ENCODE measurements at regions not wholly inside any gene's neighbourhood (a gene's known extent, or its start where the extent isn't known, plus 50 kb on each side); places are given as distances from the start of the nearest gene placed in this dataset.

DNA sequence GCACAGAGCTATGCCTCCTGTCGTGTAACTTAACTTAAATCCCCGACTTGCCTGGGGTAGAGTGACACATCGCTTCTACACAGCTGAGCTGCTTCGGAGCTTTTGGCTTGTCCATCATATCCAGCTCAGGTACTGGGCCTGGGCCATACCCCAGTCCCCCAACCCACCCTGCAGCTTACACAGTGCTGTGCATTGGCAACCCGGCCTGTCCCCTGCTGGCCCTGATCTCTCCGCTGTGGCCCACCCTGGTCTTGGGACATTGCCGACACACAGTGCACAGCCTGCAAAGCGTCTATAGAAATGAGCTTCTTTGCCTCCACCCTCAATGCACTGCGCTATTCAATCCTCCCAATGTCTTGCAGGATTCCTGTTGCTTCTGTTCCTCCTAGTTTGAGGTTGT is 342.8 kb upstream of the RAB6C start:
- Histone ChIP-seq H3K4me1 (ENCODE audit: control insufficient read depth, insufficient read depth, low read length) (no peaks in the 10 kb centered on the region), H3K9ac (ENCODE audit: low read depth, low read length) (no peak overlapping the region), H3K27me3 (ENCODE audit: control insufficient read depth, insufficient read depth, low read length) (no peaks in the 10 kb centered on the region), H3K36me3 (ENCODE audit: control insufficient read depth, insufficient read depth, low read length) (no peaks in the 10 kb centered on the region), H3K9me3 (ENCODE audit: control insufficient read depth, insufficient read depth, low read length) (no peaks in the 10 kb centered on the region), H3K4me3 (ENCODE audit: low read depth, low read length) (no peak overlapping the region)

DNA sequence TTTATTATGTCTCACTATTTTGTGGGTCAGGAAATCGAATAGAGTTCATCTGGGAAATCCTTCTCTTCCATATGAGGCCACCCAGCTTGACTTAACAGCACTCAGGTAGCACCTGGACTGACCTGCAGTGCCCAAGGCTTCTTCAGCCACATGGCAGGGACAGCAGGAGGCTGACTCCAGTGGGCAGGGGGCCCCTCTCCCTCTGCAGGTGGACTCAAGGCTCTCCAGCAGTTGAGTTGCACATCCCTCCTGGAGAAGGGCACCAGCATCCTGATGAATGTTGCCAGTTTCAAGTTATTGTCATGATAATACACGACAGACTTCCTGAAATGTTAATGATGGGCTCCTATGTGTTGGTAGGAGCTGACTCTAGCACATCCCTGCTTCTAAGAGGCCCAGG is 338.1 kb upstream of the RAB6C start:
- Histone ChIP-seq H3K4me1 (ENCODE audit: control insufficient read depth, insufficient read depth, low read length) (no peaks in the 10 kb centered on the region), H3K36me3 (ENCODE audit: control insufficient read depth, insufficient read depth, low read length) (no peaks in the 10 kb centered on the region), H3K4me3 (ENCODE audit: low read depth, low read length) (no peak overlapping the region), H3K9me3 (ENCODE audit: control insufficient read depth, insufficient read depth, low read length) (no peaks in the 10 kb centered on the region), H3K9ac (ENCODE audit: low read depth, low read length) (no peak overlapping the region), H3K27me3 (ENCODE audit: control insufficient read depth, insufficient read depth, low read length) (no peaks in the 10 kb centered on the region)

GRCh38 chr2:129642526-129643043 is 336.9 kb upstream of the RAB6C start:
- Histone ChIP-seq H3K4me1 (ENCODE audit: control insufficient read depth, insufficient read depth, low read length) (no peaks in the 10 kb centered on the region), H3K9ac (ENCODE audit: low read depth, low read length) (no peak overlapping the region), H3K4me3 (ENCODE audit: low read depth, low read length) (no peak overlapping the region), H3K27me3 (ENCODE audit: control insufficient read depth, insufficient read depth, low read length) (no peaks in the 10 kb centered on the region), H3K36me3 (ENCODE audit: control insufficient read depth, insufficient read depth, low read length) (no peaks in the 10 kb centered on the region), H3K9me3 (ENCODE audit: control insufficient read depth, insufficient read depth, low read length) (no peaks in the 10 kb centered on the region)

DNA sequence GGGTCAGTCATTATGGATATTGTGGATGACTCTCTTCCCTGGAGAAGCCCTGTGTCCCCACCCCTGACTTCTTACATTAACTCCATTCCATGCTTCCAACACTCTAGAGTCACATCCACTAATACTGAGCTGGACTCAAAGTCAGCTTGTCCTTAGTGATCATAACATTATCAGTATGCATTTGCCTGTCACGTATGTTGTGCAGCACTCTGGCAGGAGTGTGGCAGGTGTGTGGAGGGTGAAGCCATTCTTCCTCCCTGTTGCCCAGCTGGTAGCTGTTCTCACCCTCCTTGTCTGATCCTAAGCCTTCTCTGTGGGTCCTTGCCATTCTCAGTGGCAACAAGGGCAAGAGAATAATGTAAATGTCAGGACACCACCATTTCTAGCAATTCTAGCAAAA is 334.1 kb upstream of the RAB6C start:
- Histone ChIP-seq H3K27me3 (ENCODE audit: control insufficient read depth, insufficient read depth, low read length) (no peaks in the 10 kb centered on the region), H3K4me1 (ENCODE audit: control insufficient read depth, insufficient read depth, low read length) (no peaks in the 10 kb centered on the region), H3K9me3 (ENCODE audit: control insufficient read depth, insufficient read depth, low read length) (no peaks in the 10 kb centered on the region), H3K36me3 (ENCODE audit: control insufficient read depth, insufficient read depth, low read length) (no peaks in the 10 kb centered on the region), H3K9ac (ENCODE audit: low read depth, low read length) (no peak overlapping the region), H3K4me3 (ENCODE audit: low read depth, low read length) (no peak overlapping the region)

DNA sequence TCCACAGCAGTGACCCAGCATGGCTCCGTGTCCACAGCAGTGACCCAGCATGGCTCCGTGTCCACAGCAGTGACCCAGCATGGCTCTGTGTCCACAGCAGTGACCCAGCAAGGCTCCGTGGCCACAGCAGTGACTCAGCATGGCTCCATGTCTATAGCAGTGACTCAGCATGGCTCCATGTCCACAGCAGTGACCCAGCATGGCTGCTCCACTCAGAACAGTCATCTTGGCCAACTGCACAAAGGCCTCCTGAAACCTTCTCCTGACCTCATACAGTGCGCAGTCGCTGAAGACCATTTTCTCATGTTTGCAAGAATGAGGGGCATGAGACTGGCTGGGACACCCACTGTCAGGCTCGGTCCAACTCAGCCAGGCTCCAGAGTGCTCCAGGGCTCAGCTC is 333.4 kb upstream of the RAB6C start:
- no peaks in the 10 kb centered on the region for H3K4me1 ChIP-seq (ENCODE audit: control insufficient read depth, insufficient read depth, low read length)
- no peaks in the 10 kb centered on the region for H3K36me3 ChIP-seq (ENCODE audit: control insufficient read depth, insufficient read depth, low read length)
- no peaks in the 10 kb centered on the region for H3K27me3 ChIP-seq (ENCODE audit: control insufficient read depth, insufficient read depth, low read length)
- H3K9ac ChIP-seq (ENCODE audit: low read depth, low read length): no peak overlapping the region
- no peaks in the 10 kb centered on the region for H3K9me3 ChIP-seq (ENCODE audit: control insufficient read depth, insufficient read depth, low read length)
- no peak overlapping the region for H3K4me3 ChIP-seq (ENCODE audit: low read depth, low read length)

DNA sequence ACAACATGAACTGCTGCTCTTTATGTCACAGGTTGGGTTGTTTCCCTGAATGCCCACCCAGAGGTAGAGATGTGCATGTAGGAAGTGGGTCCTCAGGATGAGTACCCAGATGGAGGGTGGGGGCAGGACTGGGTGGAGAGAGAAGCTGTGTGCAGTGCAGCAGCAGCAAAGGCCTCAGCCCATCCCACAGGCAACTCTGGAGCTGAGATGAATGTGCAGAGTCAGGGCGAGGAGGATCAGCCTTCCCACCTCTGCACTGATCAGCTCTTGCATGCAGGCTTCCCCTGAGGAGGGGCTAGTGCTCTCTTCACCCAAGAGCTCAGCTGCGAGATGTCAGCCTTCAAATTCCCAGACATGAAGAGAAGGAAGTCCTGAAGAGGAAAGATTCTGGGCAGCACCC is 326.2 kb upstream of the RAB6C start:
- Histone ChIP-seq H3K4me1 (ENCODE audit: control insufficient read depth, insufficient read depth, low read length) (no peaks in the 10 kb centered on the region), H3K4me3 (ENCODE audit: low read depth, low read length) (no peak overlapping the region), H3K9ac (ENCODE audit: low read depth, low read length) (no peak overlapping the region), H3K9me3 (ENCODE audit: control insufficient read depth, insufficient read depth, low read length) (no peaks in the 10 kb centered on the region), H3K27me3 (ENCODE audit: control insufficient read depth, insufficient read depth, low read length) (no peaks in the 10 kb centered on the region), H3K36me3 (ENCODE audit: control insufficient read depth, insufficient read depth, low read length) (no peaks in the 10 kb centered on the region)

- Histone ChIP-seq H3K4me1 (ENCODE audit: control insufficient read depth, insufficient read depth, low read length) (no peaks in the 10 kb centered on the region), H3K4me3 (ENCODE audit: low read depth, low read length) (no peak overlapping the region), H3K36me3 (ENCODE audit: control insufficient read depth, insufficient read depth, low read length) (no peaks in the 10 kb centered on the region), H3K9me3 (ENCODE audit: control insufficient read depth, insufficient read depth, low read length) (no peaks in the 10 kb centered on the region), H3K9ac (ENCODE audit: low read depth, low read length) (no peak overlapping the region), H3K27me3 (ENCODE audit: control insufficient read depth, insufficient read depth, low read length) (no peaks in the 10 kb centered on the region)
These were observed 325.1 kb upstream of the RAB6C start for GRCh38 chr2:129654331-129654730.

GRCh38 chr2:129656081-129656598 is 323.3 kb upstream of the RAB6C start:
- Histone ChIP-seq H3K4me3 (ENCODE audit: low read depth, low read length) (no peak overlapping the region), H3K9me3 (ENCODE audit: control insufficient read depth, insufficient read depth, low read length) (no peaks in the 10 kb centered on the region), H3K4me1 (ENCODE audit: control insufficient read depth, insufficient read depth, low read length) (no peaks in the 10 kb centered on the region), H3K27me3 (ENCODE audit: control insufficient read depth, insufficient read depth, low read length) (no peaks in the 10 kb centered on the region), H3K36me3 (ENCODE audit: control insufficient read depth, insufficient read depth, low read length) (no peaks in the 10 kb centered on the region), H3K9ac (ENCODE audit: low read depth, low read length) (no peak overlapping the region)

- Histone ChIP-seq H3K9me3 (ENCODE audit: control insufficient read depth, insufficient read depth, low read length) (no peaks in the 10 kb centered on the region), H3K4me1 (ENCODE audit: control insufficient read depth, insufficient read depth, low read length) (no peaks in the 10 kb centered on the region), H3K36me3 (ENCODE audit: control insufficient read depth, insufficient read depth, low read length) (no peaks in the 10 kb centered on the region), H3K27me3 (ENCODE audit: control insufficient read depth, insufficient read depth, low read length) (no peaks in the 10 kb centered on the region), H3K4me3 (ENCODE audit: low read depth, low read length) (no peak overlapping the region), H3K9ac (ENCODE audit: low read depth, low read length) (no peak overlapping the region)
These were observed 321.0 kb upstream of the RAB6C start for GRCh38 chr2:129658430-129658829.

DNA sequence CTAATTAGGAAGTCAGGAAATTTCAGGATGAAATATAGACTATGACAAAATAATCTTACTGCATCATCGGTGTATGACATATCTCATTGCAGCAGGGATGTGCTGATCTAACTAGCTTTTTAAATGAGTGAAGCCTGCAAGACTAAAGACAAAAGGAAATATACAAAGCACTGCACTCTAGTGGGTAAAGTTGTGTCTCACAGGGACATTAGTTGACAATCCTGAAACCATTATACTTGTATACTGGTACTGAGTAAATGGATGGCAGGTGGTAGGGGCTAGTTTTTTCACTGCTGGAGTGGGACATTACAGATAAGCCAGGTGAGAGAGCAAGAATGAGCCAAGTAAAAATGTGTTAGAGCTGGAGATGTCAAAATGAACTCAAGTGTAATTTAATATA is 317.5 kb upstream of the RAB6C start:
- H3K36me3 ChIP-seq (ENCODE audit: control insufficient read depth, insufficient read depth, low read length): no peaks in the 10 kb centered on the region
- H3K9me3 ChIP-seq (ENCODE audit: control insufficient read depth, insufficient read depth, low read length): no peaks in the 10 kb centered on the region
- no peaks in the 10 kb centered on the region for H3K27me3 ChIP-seq (ENCODE audit: control insufficient read depth, insufficient read depth, low read length)
- no peak overlapping the region for H3K9ac ChIP-seq (ENCODE audit: low read depth, low read length)
- no peak overlapping the region for H3K4me3 ChIP-seq (ENCODE audit: low read depth, low read length)
- no peaks in the 10 kb centered on the region for H3K4me1 ChIP-seq (ENCODE audit: control insufficient read depth, insufficient read depth, low read length)

- Histone ChIP-seq H3K36me3 (ENCODE audit: control insufficient read depth, insufficient read depth, low read length) (no peaks in the 10 kb centered on the region), H3K4me1 (ENCODE audit: control insufficient read depth, insufficient read depth, low read length) (no peaks in the 10 kb centered on the region), H3K27me3 (ENCODE audit: control insufficient read depth, insufficient read depth, low read length) (no peaks in the 10 kb centered on the region), H3K4me3 (ENCODE audit: low read depth, low read length) (no peak overlapping the region), H3K9me3 (ENCODE audit: control insufficient read depth, insufficient read depth, low read length) (no peaks in the 10 kb centered on the region), H3K9ac (ENCODE audit: low read depth, low read length) (no peak overlapping the region)
These were observed 311.9 kb upstream of the RAB6C start for GRCh38 chr2:129667577-129667976.

DNA sequence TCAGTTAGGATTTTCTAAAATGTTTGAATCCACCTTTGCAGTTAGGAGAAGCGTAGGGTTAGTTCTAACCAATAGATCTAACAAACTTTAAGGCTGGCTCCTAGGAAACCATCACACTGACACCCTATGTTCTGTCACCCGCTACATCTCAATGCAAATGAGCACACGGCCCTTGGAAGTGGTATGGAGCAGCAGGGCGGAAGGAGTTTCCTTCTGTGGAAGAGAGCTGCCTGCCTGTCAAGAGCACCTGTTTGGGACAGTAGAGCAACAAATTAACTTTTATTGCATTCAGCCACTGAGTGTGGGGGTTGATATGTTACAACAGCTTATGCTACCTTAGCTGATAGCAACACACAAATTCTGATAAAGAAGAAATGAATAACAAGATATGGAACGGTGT is 306.9 kb upstream of the RAB6C start:
- Histone ChIP-seq H3K9me3 (ENCODE audit: control insufficient read depth, insufficient read depth, low read length) (no peaks in the 10 kb centered on the region), H3K27me3 (ENCODE audit: control insufficient read depth, insufficient read depth, low read length) (no peaks in the 10 kb centered on the region), H3K9ac (ENCODE audit: low read depth, low read length) (no peak overlapping the region), H3K4me3 (ENCODE audit: low read depth, low read length) (no peak overlapping the region), H3K36me3 (ENCODE audit: control insufficient read depth, insufficient read depth, low read length) (no peaks in the 10 kb centered on the region), H3K4me1 (ENCODE audit: control insufficient read depth, insufficient read depth, low read length) (peaks cover 4% of the 10 kb centered on the region)
